GM12864 (cell line): ENCODE measurements at regions not wholly inside any gene's neighbourhood (a gene's known extent, or its start where the extent isn't known, plus 50 kb on each side); places are given as distances from the start of the nearest gene placed in this dataset.

Experiments used
- DNase-seq: peaks from one replicate; pipeline ENCODE4 v3.0.0-alpha.2; 2011; ENCODE audit warnings: low read depth
- H3K4me3 ChIP-seq: 2 replicates; pipeline ENCODE4 v1.5.1; 2011; ENCODE audit warnings: mild to moderate bottlenecking, low read depth, low read length, control low read depth
- TF ChIP-seq, protein P1 (sequence below): IDR thresholded peaks from 2 replicates; pipeline ENCODE4 v1.5.1; 2011; ENCODE audit warnings: low read depth, mild to moderate bottlenecking, moderate library complexity, low read length, control low read depth, inconsistent platforms; ENCODE audit errors: missing control alignments

DNA sequence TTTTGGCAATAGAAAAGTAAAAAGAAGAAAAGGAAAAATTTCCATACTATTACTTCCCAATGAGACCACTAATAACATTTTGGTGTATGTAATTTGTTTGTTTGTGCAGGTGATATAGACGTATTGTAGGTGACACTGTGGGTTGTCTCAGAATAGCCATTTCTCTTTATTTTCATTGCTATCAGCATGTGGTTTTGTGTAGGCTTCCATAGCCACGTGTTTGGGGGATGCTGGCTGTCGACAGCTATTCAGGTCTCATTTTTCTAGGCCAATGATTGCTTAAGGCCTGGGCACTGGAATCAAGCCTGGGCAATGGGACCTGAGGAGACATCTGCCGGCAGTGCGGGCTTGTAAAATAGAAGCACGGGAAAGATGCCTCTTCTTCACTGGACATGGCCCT lies 71.0 kb upstream of the KCTD1 start:
- DNase-seq: no peak
- TF ChIP-seq, protein P1, sequence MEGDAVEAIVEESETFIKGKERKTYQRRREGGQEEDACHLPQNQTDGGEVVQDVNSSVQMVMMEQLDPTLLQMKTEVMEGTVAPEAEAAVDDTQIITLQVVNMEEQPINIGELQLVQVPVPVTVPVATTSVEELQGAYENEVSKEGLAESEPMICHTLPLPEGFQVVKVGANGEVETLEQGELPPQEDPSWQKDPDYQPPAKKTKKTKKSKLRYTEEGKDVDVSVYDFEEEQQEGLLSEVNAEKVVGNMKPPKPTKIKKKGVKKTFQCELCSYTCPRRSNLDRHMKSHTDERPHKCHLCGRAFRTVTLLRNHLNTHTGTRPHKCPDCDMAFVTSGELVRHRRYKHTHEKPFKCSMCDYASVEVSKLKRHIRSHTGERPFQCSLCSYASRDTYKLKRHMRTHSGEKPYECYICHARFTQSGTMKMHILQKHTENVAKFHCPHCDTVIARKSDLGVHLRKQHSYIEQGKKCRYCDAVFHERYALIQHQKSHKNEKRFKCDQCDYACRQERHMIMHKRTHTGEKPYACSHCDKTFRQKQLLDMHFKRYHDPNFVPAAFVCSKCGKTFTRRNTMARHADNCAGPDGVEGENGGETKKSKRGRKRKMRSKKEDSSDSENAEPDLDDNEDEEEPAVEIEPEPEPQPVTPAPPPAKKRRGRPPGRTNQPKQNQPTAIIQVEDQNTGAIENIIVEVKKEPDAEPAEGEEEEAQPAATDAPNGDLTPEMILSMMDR: no peak
- H3K4me3 ChIP-seq: no peak overlapping the region

DNA sequence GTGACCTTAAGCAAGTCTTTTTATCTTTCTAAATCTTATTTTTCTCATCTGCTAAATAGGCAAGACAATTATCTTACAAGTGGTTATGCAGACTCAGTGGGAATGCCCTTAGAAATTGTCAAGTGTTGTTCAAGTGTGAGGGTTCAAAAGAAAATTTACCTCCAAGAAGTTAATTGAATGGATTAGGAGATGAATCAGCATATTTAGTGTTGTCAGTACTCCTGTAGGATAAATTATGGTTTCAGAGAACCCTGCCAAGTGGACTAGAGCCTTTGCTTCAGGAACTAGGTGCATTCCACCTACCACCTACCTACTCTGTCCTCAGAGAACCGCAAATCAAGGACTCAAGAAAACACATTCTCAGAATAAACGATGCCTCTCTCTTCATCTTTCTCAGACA lies 69.8 kb upstream of the KCTD1 start:
- DNase-seq: no peak
- TF ChIP-seq, protein P1: no peak

DNA sequence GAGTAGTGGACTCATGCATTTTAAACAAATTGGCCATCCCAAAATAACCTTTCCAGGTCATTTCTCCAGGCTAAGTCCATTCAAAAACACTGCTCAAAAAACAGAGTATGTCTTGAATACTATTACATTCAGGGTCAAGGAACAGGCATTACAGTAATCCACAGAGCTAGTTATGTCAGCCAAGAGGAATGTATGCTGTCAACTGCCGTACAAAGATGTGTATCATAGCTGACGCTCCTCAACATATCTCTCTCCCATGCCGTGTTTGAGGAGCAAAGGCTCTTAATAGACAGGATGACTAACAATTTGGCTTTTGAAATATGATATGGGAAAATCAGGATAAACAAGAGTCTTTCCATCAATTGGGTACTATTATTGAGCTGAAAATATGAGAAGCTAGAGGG lies 68.8 kb upstream of the KCTD1 start:
- H3K4me3 ChIP-seq: no peak overlapping the region
- no peak for DNase-seq
- TF ChIP-seq, protein P1: no peak

More for the DNA sequence above, 69.8 kb upstream of the KCTD1 start:
- no peak overlapping the region for H3K4me3 ChIP-seq

DNA sequence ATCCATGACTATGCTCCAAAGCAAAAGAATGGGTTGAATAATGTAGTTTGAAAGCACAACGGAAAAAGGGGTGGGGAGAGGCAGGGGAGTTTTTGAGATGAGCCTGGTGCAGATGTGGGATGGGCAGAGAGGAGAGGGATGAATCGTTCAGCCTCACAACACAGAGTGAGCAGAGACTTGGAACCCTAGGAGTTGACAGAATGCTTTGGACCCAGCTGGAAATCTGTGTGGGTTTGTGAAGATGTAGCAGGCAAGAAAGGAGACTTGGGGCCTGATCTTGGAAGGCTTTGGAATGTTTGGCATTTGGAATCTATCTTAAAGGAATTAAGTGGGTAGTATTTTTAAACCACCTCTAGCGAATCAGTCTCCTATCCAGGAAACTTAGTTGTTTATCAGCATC lies 66.0 kb upstream of the KCTD1 start:
- TF ChIP-seq, protein P1: no peak
- DNase-seq: no peak
- H3K4me3 ChIP-seq: no peak overlapping the region
